ENCODE measurements at regions not wholly inside any gene's neighbourhood (a gene's known extent, or its start where the extent isn't known, plus 50 kb on each side); places are given as distances from the start of the nearest gene placed in this dataset.
A peak's percentile ranks its signal among the peaks of the same experiment; 100 is the strongest.
"Not testable (repeated sequence)": the region's sequence is repeated elsewhere in the genome, so short reads cannot be mapped to it uniquely, and the experiment has no call there.

GRCh38 chr7:56206420-56206819, 90.2 kb upstream of the NUPR2 start:
- no peak for DNase-seq

GRCh38 chr7:56199639-56200038, 83.4 kb upstream of the NUPR2 start:
- no peak for DNase-seq

GRCh38 chr7:56196195-56196594, 80.0 kb upstream of the NUPR2 start:
- DNase-seq: not testable (repeated sequence)

- DNase-seq: no peak
Observed at GRCh38 chr7:56188823-56189346, 72.7 kb upstream of the NUPR2 start.

GRCh38 chr7:56188376-56188775, 72.2 kb upstream of the NUPR2 start:
- no peak for DNase-seq

GRCh38 chr7:56181010-56181409, 64.8 kb upstream of the NUPR2 start:
- no peak for DNase-seq

- DNase-seq: no peak
Observed at GRCh38 chr7:56175771-56176170, 59.6 kb upstream of the NUPR2 start.

GRCh38 chr7:56174875-56175760, 58.9 kb upstream of the NUPR2 start:
- peak in 1 of 2 donors; percentile 1 for DNase-seq

- no peak for DNase-seq
Observed at GRCh38 chr7:56174346-56174874, 58.2 kb upstream of the NUPR2 start.

All from hippocampal formation (tissue), 2 donors.